GM12891 (cell line): ENCODE measurements at regions not wholly inside any gene's neighbourhood (a gene's known extent, or its start where the extent isn't known, plus 50 kb on each side); places are given as distances from the start of the nearest gene placed in this dataset.

Source experiments
- PAX5 ChIP-seq: IDR thresholded peaks from 2 replicates; pipeline ENCODE4 v1.6.1; 2011; ENCODE audit warnings: low read length, moderate library complexity, mild to moderate bottlenecking; ENCODE audit not compliant: insufficient read depth, severe bottlenecking
- POLR2A ChIP-seq: IDR thresholded peaks from 2 replicates; pipeline ENCODE4 v1.6.1; 2011; ENCODE audit warnings: low read depth, low read length, control low read depth
- POLR2AphosphoS5 ChIP-seq: IDR thresholded peaks from 2 replicates; pipeline ENCODE4 v1.6.1; 2011; ENCODE audit warnings: low read depth, low read length, control low read depth
- POU2F2 ChIP-seq: IDR thresholded peaks from 2 replicates; pipeline ENCODE4 v1.6.1; 2011; ENCODE audit warnings: low read depth, mild to moderate bottlenecking, control low read depth, low read length, moderate library complexity
- SPI1 ChIP-seq: IDR thresholded peaks from 2 replicates; pipeline ENCODE4 v1.6.1; 2011; ENCODE audit warnings: low read depth, low read length, control low read depth
- TAF1 ChIP-seq: IDR thresholded peaks from 2 replicates; pipeline ENCODE4 v1.6.1; 2011; ENCODE audit warnings: low read depth, low read length, control low read depth

GRCh38 chr9:11194246-11194645 is 581.4 kb upstream of the PTPRD start:
- no peak for TF ChIP-seq POLR2A
- no peak for TF ChIP-seq POLR2AphosphoS5
- no peak for TF ChIP-seq SPI1
- TF ChIP-seq POU2F2 = no peak
- TF ChIP-seq TAF1 = no peak
- no peak for TF ChIP-seq PAX5
